Neuronal stem cell (in vitro differentiated cells): ENCODE measurements at regions not wholly inside any gene's neighbourhood (a gene's known extent, or its start where the extent isn't known, plus 50 kb on each side); places are given as distances from the start of the nearest gene placed in this dataset.

Experiments
- DNase-seq: peaks from one replicate; pipeline ENCODE4 v3.0.0-alpha.2; 2013; ENCODE audit warnings: low spot score
- H2AFZ ChIP-seq: one replicate; pipeline ENCODE4 v1.6.1; 2013; ENCODE audit warnings: mild to moderate bottlenecking, low read length, inconsistent platforms
- H2AK5ac ChIP-seq: 2 replicates; pipeline ENCODE4 v1.6.1; 2013; ENCODE audit warnings: low read depth, mild to moderate bottlenecking, inconsistent platforms, low read length, moderate library complexity, mixed read lengths
- H2BK120ac ChIP-seq: 2 replicates; pipeline ENCODE4 v1.6.1; 2013; ENCODE audit warnings: low read depth, mild to moderate bottlenecking, inconsistent platforms, low read length, moderate library complexity, mixed read lengths
- H2BK12ac ChIP-seq: one replicate; pipeline ENCODE4 v1.6.1; 2013; ENCODE audit warnings: low read length, inconsistent platforms
- H2BK15ac ChIP-seq: 2 replicates; pipeline ENCODE4 v1.6.1; 2013; ENCODE audit warnings: mild to moderate bottlenecking, low read length, inconsistent platforms, mixed read lengths
- H2BK5ac ChIP-seq: one replicate; pipeline ENCODE4 v1.6.1; 2013; ENCODE audit warnings: inconsistent platforms, mild to moderate bottlenecking, low read length, moderate library complexity
- H3K14ac ChIP-seq: one replicate; pipeline ENCODE4 v1.6.1; 2013; ENCODE audit warnings: low read length, inconsistent platforms
- H3K18ac ChIP-seq: 2 replicates; pipeline ENCODE4 v1.6.1; 2013; ENCODE audit warnings: low read length, inconsistent platforms
- H3K23ac ChIP-seq: 2 replicates; pipeline ENCODE4 v1.6.1; 2013; ENCODE audit warnings: low read depth, mild to moderate bottlenecking, mixed read lengths, low read length, inconsistent platforms; ENCODE audit not compliant: poor library complexity
- H3K27ac ChIP-seq: replicated peaks from 3 replicates; pipeline ENCODE4 v1.5.1; 2013; ENCODE audit warnings: low read length, inconsistent platforms
- H3K27me3 ChIP-seq, 3 experiments: 2 replicates each; pipeline ENCODE4 v1.6.1; 2013; ENCODE audit warnings: low read length in 3 of 3, mild to moderate bottlenecking in 2 of 3, inconsistent platforms in 1 of 3, low read depth in 1 of 3, mixed read lengths in 1 of 3, moderate library complexity in 1 of 3; ENCODE audit not compliant: control insufficient read depth in 3 of 3, insufficient read depth in 3 of 3
- H3K36me3 ChIP-seq, 2 donors: replicated peaks in 1 of 2; 2 replicates each; pipeline ENCODE4 v1.6.1; 2013; ENCODE audit warnings: low read length in 2 of 2; ENCODE audit not compliant: control insufficient read depth in 2 of 2, insufficient read depth in 2 of 2
- H3K4ac ChIP-seq: 2 replicates; pipeline ENCODE4 v1.6.1; 2013; ENCODE audit warnings: inconsistent platforms, mild to moderate bottlenecking, low read length, moderate library complexity
- H3K4me1 ChIP-seq, 2 donors: 1 replicate in 1 of 2; 2 replicates in 1 of 2; pipeline ENCODE4 v1.6.1; 2013; ENCODE audit warnings: low read length in 2 of 2, low read depth in 1 of 2; ENCODE audit not compliant: control insufficient read depth in 2 of 2, insufficient read depth in 1 of 2
- H3K4me2 ChIP-seq: one replicate; pipeline ENCODE4 v1.6.1; 2013; ENCODE audit warnings: mild to moderate bottlenecking, low read length, inconsistent platforms; ENCODE audit not compliant: insufficient read depth, poor library complexity, severe bottlenecking
- H3K4me3 ChIP-seq, 2 donors: 2 replicates each; pipeline ENCODE4 v1.5.1; 2013; ENCODE audit warnings: low read length in 2 of 2, mild to moderate bottlenecking in 2 of 2, inconsistent platforms in 1 of 2, moderate library complexity in 1 of 2
- H3K79me1 ChIP-seq: one replicate; pipeline ENCODE4 v1.6.1; 2013; ENCODE audit warnings: low read depth, mild to moderate bottlenecking, inconsistent platforms, low read length, moderate library complexity
- H3K9ac ChIP-seq: one replicate; pipeline ENCODE4 v1.6.1; 2013; ENCODE audit warnings: mild to moderate bottlenecking, low read depth, low read length, inconsistent platforms; ENCODE audit not compliant: poor library complexity
- H3K9me3 ChIP-seq, 2 donors: replicated peaks in 1 of 2; 2 replicates each; pipeline versions ENCODE3 to v1.6.1; 2013; ENCODE audit warnings: low read length in 2 of 2, mild to moderate bottlenecking in 2 of 2, inconsistent platforms in 1 of 2, low read depth in 1 of 2, mixed read lengths in 1 of 2, moderate library complexity in 1 of 2; ENCODE audit not compliant: control insufficient read depth in 2 of 2, insufficient read depth in 1 of 2
- H4K8ac ChIP-seq: one replicate; pipeline ENCODE4 v1.6.1; 2013; ENCODE audit warnings: low read depth, mild to moderate bottlenecking, inconsistent platforms, low read length, moderate library complexity
- H4K91ac ChIP-seq: one replicate; pipeline ENCODE4 v1.6.1; 2013; ENCODE audit warnings: low read length, low read depth, mild to moderate bottlenecking, inconsistent platforms; ENCODE audit not compliant: poor library complexity
- WGBS, 2 donors: extraction: QIAGEN DNeasy Blood & Tissue Kit; methylation state at CpG; one replicate each; pipeline ENCODE4 v1.1.7; 2013; ENCODE audit warnings: missing lambda C conversion rate in 2 of 2, mixed read lengths in 1 of 2; ENCODE audit not compliant: insufficient read length in 2 of 2, insufficient replicate concordance in 1 of 2; ENCODE audit errors: extremely low coverage in 2 of 2; 5-methylcytosine and 5-hydroxymethylcytosine counted together

- no peak overlapping the region for H2AFZ ChIP-seq
- H3K36me3 ChIP-seq: no peaks in the 10 kb centered on the region
- H3K27ac ChIP-seq: no peak overlapping the region
- no CpG with 5 or more reads among the region's 9 CpGs for WGBS, 2 donors
- H2BK120ac ChIP-seq: no peak overlapping the region
- no peak overlapping the region for H4K8ac ChIP-seq
- H3K9me3 ChIP-seq: peaks cover 0 to 3% of the 10 kb centered on the region in 2 donors
- H3K18ac ChIP-seq: no peak overlapping the region
- peaks cover 0 to 34% (median 8%) of the 10 kb centered on the region in 3 experiments for H3K27me3 ChIP-seq
- H2AK5ac ChIP-seq: no peak overlapping the region
- H3K4me1 ChIP-seq: peaks cover 0 to 26% of the 10 kb centered on the region in 2 donors
- no peak overlapping the region for H3K4ac ChIP-seq
- H3K23ac ChIP-seq: no peak overlapping the region
- H2BK5ac ChIP-seq: no peak overlapping the region
- H3K14ac ChIP-seq: no peak overlapping the region
- no peak for DNase-seq
- H2BK12ac ChIP-seq: no peak overlapping the region
- no peak overlapping the region for H3K4me3 ChIP-seq
- no peak overlapping the region for H3K9ac ChIP-seq
- H4K91ac ChIP-seq: no peak overlapping the region
- no peak overlapping the region for H2BK15ac ChIP-seq
- no peaks in the 10 kb centered on the region for H3K79me1 ChIP-seq
- H3K4me2 ChIP-seq: no peak overlapping the region
Measured at GRCh38 chr17:5714993-5715392, 130.7 kb upstream of the NLRP1 start.

- H3K4me1 ChIP-seq: peaks cover 0 to 26% of the 10 kb centered on the region in 2 donors
- H3K27ac ChIP-seq: no peak overlapping the region
- no peaks in the 10 kb centered on the region for H3K36me3 ChIP-seq
- no peak overlapping the region for H3K4me3 ChIP-seq
- no peak overlapping the region for H2BK120ac ChIP-seq
- H3K9me3 ChIP-seq: peaks cover 0 to 3% of the 10 kb centered on the region in 2 donors
- H4K8ac ChIP-seq: no peak overlapping the region
- H3K14ac ChIP-seq: no peak overlapping the region
- no peak overlapping the region for H2BK12ac ChIP-seq
- H3K23ac ChIP-seq: no peak overlapping the region
- no peak overlapping the region for H3K18ac ChIP-seq
- H2AFZ ChIP-seq: no peak overlapping the region
- H3K79me1 ChIP-seq: no peaks in the 10 kb centered on the region
- no peak overlapping the region for H3K4ac ChIP-seq
- H2BK15ac ChIP-seq: no peak overlapping the region
- no peak overlapping the region for H3K9ac ChIP-seq
- no peak overlapping the region for H2AK5ac ChIP-seq
- no peak overlapping the region for H4K91ac ChIP-seq
- no CpG with 5 or more reads among the region's 8 CpGs for WGBS, 2 donors
- H2BK5ac ChIP-seq: no peak overlapping the region
- peaks cover 0 to 29% (median 8%) of the 10 kb centered on the region in 3 experiments for H3K27me3 ChIP-seq
- no peak for DNase-seq
- no peak overlapping the region for H3K4me2 ChIP-seq
Measured at GRCh38 chr17:5715478-5715877, 131.2 kb upstream of the NLRP1 start.

DNA sequence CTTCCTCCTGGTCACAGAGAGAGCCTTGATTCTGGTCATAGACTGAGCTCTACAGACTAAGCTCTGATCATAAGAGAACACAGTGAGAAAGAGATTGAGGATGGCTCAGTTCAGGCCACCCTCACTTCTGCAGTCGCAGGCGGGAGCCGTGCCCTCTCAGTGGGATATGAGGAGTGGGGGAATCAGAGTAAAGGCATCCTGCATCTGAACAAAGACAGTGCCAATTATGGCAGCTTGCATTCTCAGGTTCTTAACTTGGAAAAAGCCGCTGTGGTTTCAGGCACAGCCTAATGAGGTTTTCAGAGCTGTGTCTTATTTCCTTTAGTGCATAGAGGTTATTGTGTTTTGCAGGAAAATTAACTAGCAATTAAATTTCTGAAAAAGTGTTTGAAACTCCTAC, 134.4 kb upstream of the NLRP1 start:
- H2BK12ac ChIP-seq: no peak overlapping the region
- H3K79me1 ChIP-seq: no peaks in the 10 kb centered on the region
- H3K36me3 ChIP-seq: no peaks in the 10 kb centered on the region
- no peak overlapping the region for H2BK15ac ChIP-seq
- peaks cover 0 to 7% of the 10 kb centered on the region in 2 donors for H3K9me3 ChIP-seq
- H3K4me3 ChIP-seq: no peak overlapping the region
- H3K23ac ChIP-seq: no peak overlapping the region
- H2AFZ ChIP-seq: no peak overlapping the region
- peaks cover 0 to 10% (median 0%) of the 10 kb centered on the region in 3 experiments for H3K27me3 ChIP-seq
- peak overlapping the region; percentile 0 for H3K18ac ChIP-seq
- H3K4me1 ChIP-seq: peaks cover 0 to 14% of the 10 kb centered on the region in 2 donors
- no peak overlapping the region for H4K8ac ChIP-seq
- no peak overlapping the region for H3K4ac ChIP-seq
- no CpG with 5 or more reads among the region's 4 CpGs for WGBS, 2 donors
- H2AK5ac ChIP-seq: no peak overlapping the region
- H2BK120ac ChIP-seq: no peak overlapping the region
- H3K4me2 ChIP-seq: no peak overlapping the region
- H3K14ac ChIP-seq: no peak overlapping the region
- H3K27ac ChIP-seq: peak overlapping the region; percentile 56
- H4K91ac ChIP-seq: no peak overlapping the region
- DNase-seq: peak; percentile 58
- H2BK5ac ChIP-seq: no peak overlapping the region
- no peak overlapping the region for H3K9ac ChIP-seq

- Histone ChIP-seq H3K9ac (no peak overlapping the region), H3K23ac (no peak overlapping the region)
Measured at GRCh38 chr17:5719976-5720375, 135.7 kb upstream of the NLRP1 start.

More at GRCh38 chr17:5719976-5720375, 135.7 kb upstream of the NLRP1 start:
- WGBS, 2 donors: no CpG with 5 or more reads among the region's 4 CpGs
- H3K27ac ChIP-seq: no peak overlapping the region
- H3K36me3 ChIP-seq: no peaks in the 10 kb centered on the region
- no peak overlapping the region for H2AFZ ChIP-seq
- H4K91ac ChIP-seq: no peak overlapping the region
- H4K8ac ChIP-seq: no peak overlapping the region
- H2AK5ac ChIP-seq: no peak overlapping the region
- H3K4me1 ChIP-seq: peaks cover 0 to 14% of the 10 kb centered on the region in 2 donors
- H3K14ac ChIP-seq: no peak overlapping the region
- H3K79me1 ChIP-seq: no peaks in the 10 kb centered on the region
- DNase-seq: no peak
- no peak overlapping the region for H2BK5ac ChIP-seq
- no peak overlapping the region for H3K18ac ChIP-seq
- H3K4me2 ChIP-seq: no peak overlapping the region
- no peak overlapping the region for H2BK12ac ChIP-seq
- no peak overlapping the region for H2BK120ac ChIP-seq
- H3K4ac ChIP-seq: no peak overlapping the region
- H2BK15ac ChIP-seq: no peak overlapping the region
- H3K9me3 ChIP-seq: peaks cover 0 to 7% of the 10 kb centered on the region in 2 donors
- H3K27me3 ChIP-seq: no peaks in the 10 kb centered on the region
- H3K4me3 ChIP-seq: no peak overlapping the region
